ENCODE measurements at regions not wholly inside any gene's neighbourhood (a gene's known extent, or its start where the extent isn't known, plus 50 kb on each side); places are given as distances from the start of the nearest gene placed in this dataset.
"Not testable (repeated sequence)": the region's sequence is repeated elsewhere in the genome, so short reads cannot be mapped to it uniquely, and the experiment has no call there.

- H3K4me1 ChIP-seq (ENCODE audit: insufficient read depth, low read length); POLR2A ChIA-PET (ENCODE audit: unreplicated experiment); H3K4me2 ChIP-seq (ENCODE audit: low read length); H3K27me3 ChIP-seq (ENCODE audit: low read length); H4K20me1 ChIP-seq (ENCODE audit: low read length); intact Hi-C loops (cut with micrococcal nuclease); CTCF ChIA-PET; H3K9me3 ChIP-seq (ENCODE audit: low read length); H3K27ac ChIP-seq (ENCODE audit: low read length); H3F3A ChIP-seq (ENCODE audit: low read length, unreplicated experiment); H3K9ac ChIP-seq (ENCODE audit: low read length); H3K79me2 ChIP-seq (ENCODE audit: low read length); DNase-seq; BruUV-seq (replicated peaks); H2AFZ ChIP-seq (ENCODE audit: low read length); ATAC-seq; H3K36me3 ChIP-seq (ENCODE audit: low read depth, low read length); H3K4me3 ChIP-seq (ENCODE audit: low read length); H3K9me2 ChIP-seq (replicated peaks; ENCODE audit: low read length): not testable (repeated sequence)
Observed at GRCh38 chr2:55124682-55125081, 74.4 kb upstream of the RTN4 start.

DNA sequence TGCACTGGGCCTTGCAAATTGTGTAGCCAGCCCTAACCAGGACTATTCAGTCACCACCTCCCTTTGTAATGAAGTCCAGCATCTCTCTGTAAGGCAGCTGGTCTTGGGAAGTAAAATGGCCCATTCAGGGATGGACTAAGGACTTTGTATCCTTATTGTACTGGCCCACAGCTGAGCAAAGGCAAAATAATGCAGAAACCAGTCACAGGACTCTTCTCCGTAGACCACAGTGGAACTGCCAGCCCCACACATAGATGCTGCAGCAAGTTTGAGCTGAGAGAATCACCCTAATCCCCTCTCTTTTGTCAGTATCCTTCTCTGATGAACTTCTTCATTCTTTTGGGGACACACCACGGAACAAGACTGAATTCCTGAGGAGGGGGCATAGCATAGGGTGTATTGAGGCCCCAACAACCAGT is 73.6 kb upstream of the RTN4 start:
- Histone ChIP-seq H3K4me3 (ENCODE audit: low read length) (no peak overlapping the region), H3K4me2 (ENCODE audit: low read length) (no peak overlapping the region), H2AFZ (ENCODE audit: low read length) (no peak overlapping the region), H4K20me1 (ENCODE audit: low read length) (no peaks in the 10 kb centered on the region), H3K9ac (ENCODE audit: low read length) (no peak overlapping the region), H3K79me2 (ENCODE audit: low read length) (no peaks in the 10 kb centered on the region), H3K9me3 (ENCODE audit: low read length) (no peaks in the 10 kb centered on the region), H3K36me3 (ENCODE audit: low read depth, low read length) (no peaks in the 10 kb centered on the region), H3F3A (ENCODE audit: low read length, unreplicated experiment) (no peaks in the 10 kb centered on the region), H3K9me2 (replicated peaks; ENCODE audit: low read length) (no peaks in the 10 kb centered on the region), H3K27ac (ENCODE audit: low read length) (no peak overlapping the region), H3K4me1 (ENCODE audit: insufficient read depth, low read length) (no peaks in the 10 kb centered on the region), H3K27me3 (ENCODE audit: low read length) (no peaks in the 10 kb centered on the region)
- ATAC-seq (no peak), DNase-seq (no peak)
- no peak for TF ChIP-seq EZH2 (IDR thresholded peaks at IDR 0.05; ENCODE audit: low read length, unreplicated experiment)
- no TSS peak for BruUV-seq (replicated peaks)
- POLR2A ChIA-PET (ENCODE audit: unreplicated experiment), result no interaction called here
- CTCF ChIA-PET, result no interaction called here
- intact Hi-C loops (cut with micrococcal nuclease), result no loop called here

DNA sequence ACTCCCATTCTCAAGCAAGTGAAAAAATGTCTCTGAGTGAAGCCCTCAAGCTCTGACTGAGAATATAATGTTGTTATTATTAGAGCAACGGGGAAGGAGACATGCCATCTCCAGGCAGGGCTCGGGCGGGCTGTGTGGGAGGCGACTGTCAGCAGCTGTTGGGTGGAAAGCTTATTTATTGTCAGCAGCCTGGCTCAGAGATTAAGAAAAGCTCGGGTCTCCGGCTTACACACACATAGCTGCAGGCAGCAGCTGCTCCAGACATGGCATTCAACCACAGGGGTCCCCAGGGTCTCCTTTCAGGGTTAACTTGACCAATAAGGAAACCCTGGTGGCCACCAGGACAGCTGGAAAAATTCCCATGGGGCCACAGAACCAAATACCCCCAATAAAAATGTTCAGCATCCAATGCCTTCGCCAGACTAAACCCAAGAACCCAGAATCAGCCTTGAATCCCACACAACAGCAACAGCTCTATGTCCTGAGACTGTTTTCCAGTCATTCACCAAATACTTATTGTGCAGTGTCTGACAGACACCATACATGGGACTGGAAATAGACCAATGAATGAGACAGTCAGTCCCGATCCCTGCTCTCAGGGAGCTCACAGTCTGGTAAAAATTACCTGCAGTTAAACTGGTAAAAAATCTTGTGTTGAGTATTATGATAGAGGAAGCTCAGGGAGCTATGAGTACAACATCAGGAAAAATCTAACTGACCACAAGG is 70.5 kb upstream of the RTN4 start:
- Histone ChIP-seq H3K4me2 (ENCODE audit: low read length) (no peak overlapping the region), H3K9me3 (ENCODE audit: low read length) (no peaks in the 10 kb centered on the region), H3K9me2 (replicated peaks; ENCODE audit: low read length) (no peaks in the 10 kb centered on the region), H3K36me3 (ENCODE audit: low read depth, low read length) (no peaks in the 10 kb centered on the region), H3F3A (ENCODE audit: low read length, unreplicated experiment) (no peaks in the 10 kb centered on the region), H3K27me3 (ENCODE audit: low read length) (no peaks in the 10 kb centered on the region), H3K27ac (ENCODE audit: low read length) (no peak overlapping the region), H3K9ac (ENCODE audit: low read length) (no peak overlapping the region), H2AFZ (ENCODE audit: low read length) (0 out of 2 replicates have a peak overlapping the region, but pooled peaks have one; percentile 12), H3K4me3 (ENCODE audit: low read length) (no peak overlapping the region), H4K20me1 (ENCODE audit: low read length) (no peaks in the 10 kb centered on the region), H3K79me2 (ENCODE audit: low read length) (no peaks in the 10 kb centered on the region), H3K4me1 (ENCODE audit: insufficient read depth, low read length) (peaks cover 6% of the 10 kb centered on the region)
- ATAC-seq (no peak), DNase-seq (no peak)
- intact Hi-C loops (cut with micrococcal nuclease), result no loop called here
- no TSS peak for BruUV-seq (replicated peaks)
- ChIA-PET POLR2A (ENCODE audit: unreplicated experiment) (interaction anchor here (0.6 kb wide), 1 partner anchor 42 kb away, joined by 4 read pairs; no protein-coding TSS in a partner anchor), CTCF (no interaction called here)
- TF ChIP-seq CTCF (conservative IDR thresholded peaks at IDR 0.05; ENCODE audit: low read depth, low read length), result no peak
- no peak for TF ChIP-seq EZH2phosphoT487 (IDR thresholded peaks at IDR 0.05; ENCODE audit: borderline replicate concordance, low read length)
- TF ChIP-seq EZH2 (IDR thresholded peaks at IDR 0.05; ENCODE audit: low read length, unreplicated experiment), result no peak
